Central memory CD8-positive, alpha-beta T cell (primary cell): ENCODE measurements at regions not wholly inside any gene's neighbourhood (a gene's known extent, or its start where the extent isn't known, plus 50 kb on each side); places are given as distances from the start of the nearest gene placed in this dataset.

Experiments used
- ATAC-seq: fragments of 150-1000 bp; cut with Tn5 transposase; replicated peaks from 2 replicates; pipeline ENCODE4 v1.10.0; 2022; ENCODE audit warnings: mild to moderate bottlenecking, moderate FRiP score, moderate number of reproducible peaks; ENCODE audit not compliant: poor library complexity, severe bottlenecking; ENCODE audit errors: extremely low read depth
- DNase-seq, 2 donors: peaks; one replicate each; pipeline ENCODE4 v3.0.0; 2021; ENCODE audit warnings: low spot score in 2 of 2
- H3K27ac Mint-ChIP-seq: one replicate; pipeline ENCODE4 v1.8.0; 2022; ENCODE audit warnings: low read depth, mild to moderate bottlenecking, moderate library complexity, mixed read lengths
- H3K27me3 Mint-ChIP-seq: one replicate; pipeline ENCODE4 v1.8.0; 2022; ENCODE audit warnings: mixed read lengths
- H3K36me3 Mint-ChIP-seq: one replicate; pipeline ENCODE4 v1.8.0; 2022; ENCODE audit warnings: mild to moderate bottlenecking, moderate library complexity, mixed read lengths; ENCODE audit not compliant: insufficient read depth
- H3K4me1 Mint-ChIP-seq: one replicate; pipeline ENCODE4 v1.8.0; 2022; ENCODE audit warnings: mixed read lengths
- H3K4me3 Mint-ChIP-seq: one replicate; pipeline ENCODE4 v1.8.0; 2022; ENCODE audit warnings: mild to moderate bottlenecking, moderate library complexity, mixed read lengths
- H3K9me3 Mint-ChIP-seq: one replicate; pipeline ENCODE4 v1.8.0; 2022; ENCODE audit warnings: mixed read lengths

DNA sequence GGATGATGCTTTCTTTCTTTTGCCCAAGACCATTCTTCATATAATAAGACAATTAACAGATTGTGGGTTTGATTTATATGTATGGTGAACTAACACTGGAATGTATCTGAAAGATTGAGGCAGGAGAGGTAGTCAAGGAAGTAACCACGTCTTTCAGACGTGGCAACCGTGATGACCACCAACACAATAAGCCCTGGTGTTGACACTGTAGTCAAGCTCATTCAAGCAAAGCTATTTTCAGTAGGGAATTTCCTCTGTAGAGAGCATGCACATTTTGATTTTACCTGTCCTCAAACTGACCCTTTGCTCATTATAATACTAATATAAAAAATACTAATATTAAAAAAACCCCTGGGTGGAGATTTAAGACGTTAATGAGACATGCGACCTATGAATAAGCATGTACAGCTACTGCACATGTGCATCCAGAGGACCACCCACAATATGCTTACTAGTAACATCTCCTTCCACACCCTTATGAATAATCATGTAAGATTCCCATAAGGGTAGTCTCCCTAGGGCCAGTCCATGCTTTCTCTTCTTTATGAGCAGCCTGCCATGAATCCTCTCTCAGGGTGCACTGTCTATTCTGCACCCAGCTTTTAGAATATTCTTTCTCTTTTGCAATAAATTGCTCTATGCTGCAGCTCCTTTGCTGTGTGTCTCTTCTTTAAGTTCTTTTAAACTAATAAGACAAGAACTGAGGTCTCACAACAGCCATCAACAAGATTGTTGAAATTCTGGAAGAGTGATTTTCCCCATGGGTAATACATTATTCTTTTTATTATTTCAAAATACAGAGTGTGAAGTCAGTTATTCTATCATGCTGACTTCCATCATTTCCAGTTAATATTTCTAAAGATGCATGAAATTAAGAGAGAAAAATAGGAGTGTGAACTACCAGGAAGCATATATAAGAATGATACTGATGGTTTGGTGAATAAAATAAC, 151.3 kb upstream of the NPVF start:
- Mint-ChIP-seq H3K4me3 (no peak overlapping the region), H3K27ac (no peak overlapping the region), H3K4me1 (no peaks in the 10 kb centered on the region), H3K9me3 (no peaks in the 10 kb centered on the region), H3K27me3 (peaks cover 72% of the 10 kb centered on the region), H3K36me3 (no peaks in the 10 kb centered on the region)
- ATAC-seq (no peak), DNase-seq (no peak)

GRCh38 chr7:25381818-25382589, 153.7 kb upstream of the NPVF start:
- H3K27ac Mint-ChIP-seq = no peak overlapping the region
- no peak for DNase-seq

GRCh38 chr7:25382869-25383268, 154.6 kb upstream of the NPVF start:
- no peak for DNase-seq
- no peaks in the 10 kb centered on the region for H3K4me1 Mint-ChIP-seq
- H3K27me3 Mint-ChIP-seq = peaks cover 75% of the 10 kb centered on the region
- H3K27ac Mint-ChIP-seq = no peak overlapping the region
- H3K4me3 Mint-ChIP-seq = no peak overlapping the region
- no peak for ATAC-seq
- no peaks in the 10 kb centered on the region for H3K36me3 Mint-ChIP-seq
- H3K9me3 Mint-ChIP-seq = no peaks in the 10 kb centered on the region

More at GRCh38 chr7:25381818-25382589, 153.7 kb upstream of the NPVF start:
- H3K36me3 Mint-ChIP-seq = no peaks in the 10 kb centered on the region
- no peak overlapping the region for H3K4me3 Mint-ChIP-seq
- H3K27me3 Mint-ChIP-seq = peaks cover 69% of the 10 kb centered on the region
- no peak for ATAC-seq
- no peaks in the 10 kb centered on the region for H3K4me1 Mint-ChIP-seq
- H3K9me3 Mint-ChIP-seq = no peaks in the 10 kb centered on the region

GRCh38 chr7:25383402-25383801, 155.1 kb upstream of the NPVF start:
- Mint-ChIP-seq H3K27ac (no peak overlapping the region), H3K27me3 (peaks cover 71% of the 10 kb centered on the region), H3K9me3 (no peaks in the 10 kb centered on the region), H3K4me1 (no peaks in the 10 kb centered on the region), H3K4me3 (no peak overlapping the region), H3K36me3 (no peaks in the 10 kb centered on the region)
- ATAC-seq = no peak
- DNase-seq = no peak

- no peaks in the 10 kb centered on the region for H3K4me1 Mint-ChIP-seq
- no peak overlapping the region for H3K4me3 Mint-ChIP-seq
Measured at GRCh38 chr7:25384788-25385505, 156.7 kb upstream of the NPVF start.

GRCh38 chr7:25385506-25386136, 157.3 kb upstream of the NPVF start:
- H3K4me1 Mint-ChIP-seq = no peaks in the 10 kb centered on the region
- no peaks in the 10 kb centered on the region for H3K36me3 Mint-ChIP-seq
- H3K27ac Mint-ChIP-seq = no peak overlapping the region
- H3K27me3 Mint-ChIP-seq = peaks cover 67% of the 10 kb centered on the region
- no peak for ATAC-seq
- DNase-seq = no peak
- H3K4me3 Mint-ChIP-seq = no peak overlapping the region
- no peaks in the 10 kb centered on the region for H3K9me3 Mint-ChIP-seq

More at GRCh38 chr7:25384788-25385505, 156.7 kb upstream of the NPVF start:
- H3K27ac Mint-ChIP-seq = no peak overlapping the region
- ATAC-seq (no peak), DNase-seq (no peak)
- H3K9me3 Mint-ChIP-seq = no peaks in the 10 kb centered on the region
- H3K36me3 Mint-ChIP-seq = no peaks in the 10 kb centered on the region
- peaks cover 74% of the 10 kb centered on the region for H3K27me3 Mint-ChIP-seq

DNA sequence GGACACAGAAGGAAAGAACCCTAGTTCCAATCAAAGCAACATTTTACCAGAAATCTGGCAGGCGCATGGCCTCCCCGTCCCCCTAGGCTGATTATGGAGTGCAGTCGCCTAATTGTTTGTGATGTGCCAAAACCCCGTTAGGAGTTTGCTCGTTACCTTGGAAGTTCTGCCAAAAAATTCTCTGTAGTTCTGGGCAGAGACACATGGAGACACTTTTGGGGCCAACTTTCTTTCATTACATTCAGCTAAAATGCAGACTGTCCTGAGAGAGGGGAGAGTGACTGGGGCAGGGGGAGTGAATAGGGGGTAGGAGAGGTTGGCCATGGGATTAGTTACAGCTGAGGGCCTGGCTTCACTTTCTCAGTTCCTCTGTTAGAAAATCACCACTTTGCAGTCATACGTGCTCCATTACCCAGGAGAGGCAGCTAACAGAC, 158.0 kb upstream of the NPVF start:
- no peak for DNase-seq

GRCh38 chr7:25388681-25389080, 160.4 kb upstream of the NPVF start:
- Mint-ChIP-seq H3K27me3 (peaks cover 58% of the 10 kb centered on the region), H3K4me1 (no peaks in the 10 kb centered on the region), H3K9me3 (no peaks in the 10 kb centered on the region), H3K4me3 (no peak overlapping the region), H3K36me3 (no peaks in the 10 kb centered on the region), H3K27ac (no peak overlapping the region)
- ATAC-seq (no peak), DNase-seq (no peak)

More for the DNA sequence above, 158.0 kb upstream of the NPVF start:
- H3K4me1 Mint-ChIP-seq = no peaks in the 10 kb centered on the region
- H3K4me3 Mint-ChIP-seq = no peak overlapping the region
- H3K9me3 Mint-ChIP-seq = no peaks in the 10 kb centered on the region
- H3K36me3 Mint-ChIP-seq = no peaks in the 10 kb centered on the region
- no peak overlapping the region for H3K27ac Mint-ChIP-seq
- ATAC-seq = no peak
- peaks cover 60% of the 10 kb centered on the region for H3K27me3 Mint-ChIP-seq

DNA sequence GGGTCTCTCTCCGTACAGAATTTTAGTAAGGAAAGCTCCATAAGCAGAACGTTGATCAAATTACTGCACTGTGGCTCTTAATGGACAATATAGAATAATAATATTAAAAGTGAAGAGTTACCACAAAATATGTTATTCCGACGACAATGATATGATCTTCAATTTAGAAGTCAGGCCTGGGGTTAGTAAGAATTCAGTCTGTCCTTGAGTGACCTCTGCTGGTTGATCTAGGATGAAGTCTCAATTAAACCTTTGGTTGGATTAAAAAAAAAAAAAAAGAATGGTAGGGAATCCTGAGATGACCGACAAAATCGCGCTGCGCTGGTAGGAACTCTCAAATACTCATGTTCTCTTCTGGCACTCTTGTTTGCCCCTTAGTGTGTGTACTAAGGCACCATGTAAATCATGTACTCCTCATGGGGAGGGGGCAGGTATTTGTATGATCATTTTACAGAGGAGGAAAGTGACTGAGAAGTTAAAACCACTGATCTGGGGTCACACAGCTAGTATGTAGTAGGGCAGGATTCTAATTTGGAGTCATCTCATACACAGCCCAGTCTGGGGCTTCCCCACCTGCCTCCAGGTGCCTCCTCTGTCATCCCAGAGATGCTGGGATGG, 161.3 kb upstream of the NPVF start:
- H3K4me1 Mint-ChIP-seq = no peaks in the 10 kb centered on the region
- no peak for ATAC-seq
- H3K9me3 Mint-ChIP-seq = no peaks in the 10 kb centered on the region
- no peak for DNase-seq
- H3K27me3 Mint-ChIP-seq = peaks cover 54% of the 10 kb centered on the region
- H3K36me3 Mint-ChIP-seq = no peaks in the 10 kb centered on the region
- H3K27ac Mint-ChIP-seq = no peak overlapping the region
- no peak overlapping the region for H3K4me3 Mint-ChIP-seq

GRCh38 chr7:25391295-25391861, 163.1 kb upstream of the NPVF start:
- no peak overlapping the region for H3K27ac Mint-ChIP-seq

DNA sequence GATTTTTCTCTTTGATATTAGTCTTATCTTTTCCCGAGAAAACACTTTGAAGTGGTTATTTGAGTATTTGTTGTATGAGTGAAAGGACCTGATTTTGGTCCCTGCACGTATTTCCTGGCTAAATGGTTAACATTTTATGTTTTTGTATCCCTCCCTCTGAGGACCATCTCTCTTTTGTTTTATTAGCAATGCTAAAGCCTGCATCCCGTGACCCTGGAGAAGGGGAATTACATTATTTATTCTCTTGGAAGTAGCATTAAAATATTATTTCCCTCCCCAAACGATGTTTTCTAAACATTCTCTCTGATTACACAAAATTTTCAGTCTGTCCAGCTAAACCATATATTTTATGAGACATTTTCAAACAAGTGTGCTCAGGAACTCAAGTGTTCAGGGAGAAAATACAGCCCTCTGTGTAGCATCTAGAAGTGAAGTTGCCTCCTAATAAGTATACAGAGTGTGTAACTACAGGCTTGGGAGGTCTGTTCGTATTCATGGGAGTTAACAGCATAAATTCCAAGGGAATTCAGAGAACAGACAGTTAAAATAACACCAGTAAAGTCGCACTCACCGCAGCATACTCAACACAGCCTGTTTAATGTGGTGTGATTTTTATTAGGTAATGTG, 163.8 kb upstream of the NPVF start:
- DNase-seq (no peak), ATAC-seq (no peak)
- no peak overlapping the region for H3K27ac Mint-ChIP-seq
- H3K4me3 Mint-ChIP-seq = no peak overlapping the region
- H3K9me3 Mint-ChIP-seq = no peaks in the 10 kb centered on the region
- H3K27me3 Mint-ChIP-seq = peaks cover 62% of the 10 kb centered on the region
- H3K4me1 Mint-ChIP-seq = no peaks in the 10 kb centered on the region
- no peaks in the 10 kb centered on the region for H3K36me3 Mint-ChIP-seq

More at GRCh38 chr7:25391295-25391861, 163.1 kb upstream of the NPVF start:
- ATAC-seq (no peak), DNase-seq (no peak)
- no peaks in the 10 kb centered on the region for H3K4me1 Mint-ChIP-seq
- H3K36me3 Mint-ChIP-seq = no peaks in the 10 kb centered on the region
- H3K27me3 Mint-ChIP-seq = peaks cover 57% of the 10 kb centered on the region
- no peaks in the 10 kb centered on the region for H3K9me3 Mint-ChIP-seq
- no peak overlapping the region for H3K4me3 Mint-ChIP-seq
